ENCODE measurements at regions not wholly inside any gene's neighbourhood (a gene's known extent, or its start where the extent isn't known, plus 50 kb on each side); places are given as distances from the start of the nearest gene placed in this dataset.

DNA sequence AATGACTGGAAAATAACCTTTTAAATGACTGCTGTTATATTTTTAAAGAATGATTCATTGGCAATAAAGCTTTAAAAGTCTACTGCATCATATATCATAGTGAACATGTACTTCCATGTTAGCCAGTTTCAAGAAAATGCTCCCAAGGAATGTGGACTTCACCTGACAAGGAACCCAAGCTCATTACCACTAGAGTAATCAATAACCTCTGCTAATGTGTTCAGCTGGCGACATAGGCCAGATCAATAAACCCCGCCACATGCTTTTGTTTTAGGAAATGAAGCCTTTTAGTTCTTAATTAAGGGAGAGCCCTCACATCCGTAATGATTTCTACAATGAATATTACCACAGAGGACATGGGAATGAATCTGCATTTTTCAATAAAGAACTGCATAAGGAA is 1219.9 kb upstream of the CNTN5 start:
- H2AFZ ChIP-seq (replicated peaks): no peak overlapping the region
- no peak overlapping the region for H3K4me3 ChIP-seq
- H3K27me3 Mint-ChIP-seq (ENCODE audit: insufficient read depth, low read depth): no peaks in the 10 kb centered on the region
- H3K36me3 Mint-ChIP-seq: no peaks in the 10 kb centered on the region
- H3K27me3 ChIP-seq: no peaks in the 10 kb centered on the region
- no peaks in the 10 kb centered on the region for H3F3A ChIP-seq (ENCODE audit: low read depth)
- no peak overlapping the region for H3K4me3 Mint-ChIP-seq
- no peaks in the 10 kb centered on the region for H3K9me3 Mint-ChIP-seq
- H3K4me1 ChIP-seq: no peaks in the 10 kb centered on the region
- H3K36me3 ChIP-seq: no peaks in the 10 kb centered on the region
- H3K4me2 ChIP-seq: no peak overlapping the region
- no peak overlapping the region for H3K27ac Mint-ChIP-seq
- no peak for DNase-seq (ENCODE audit: low spot score)
- no peaks in the 10 kb centered on the region for H3K79me2 ChIP-seq (ENCODE audit: low read depth)
- H3K9me3 ChIP-seq (ENCODE audit: low read depth): no peaks in the 10 kb centered on the region
- TF ChIP-seq EZH2 (IDR thresholded peaks at IDR 0.05) (no peak), EZH2phosphoT487 (IDR thresholded peaks at IDR 0.05) (no peak)
- TF ChIP-seq, protein P1, sequence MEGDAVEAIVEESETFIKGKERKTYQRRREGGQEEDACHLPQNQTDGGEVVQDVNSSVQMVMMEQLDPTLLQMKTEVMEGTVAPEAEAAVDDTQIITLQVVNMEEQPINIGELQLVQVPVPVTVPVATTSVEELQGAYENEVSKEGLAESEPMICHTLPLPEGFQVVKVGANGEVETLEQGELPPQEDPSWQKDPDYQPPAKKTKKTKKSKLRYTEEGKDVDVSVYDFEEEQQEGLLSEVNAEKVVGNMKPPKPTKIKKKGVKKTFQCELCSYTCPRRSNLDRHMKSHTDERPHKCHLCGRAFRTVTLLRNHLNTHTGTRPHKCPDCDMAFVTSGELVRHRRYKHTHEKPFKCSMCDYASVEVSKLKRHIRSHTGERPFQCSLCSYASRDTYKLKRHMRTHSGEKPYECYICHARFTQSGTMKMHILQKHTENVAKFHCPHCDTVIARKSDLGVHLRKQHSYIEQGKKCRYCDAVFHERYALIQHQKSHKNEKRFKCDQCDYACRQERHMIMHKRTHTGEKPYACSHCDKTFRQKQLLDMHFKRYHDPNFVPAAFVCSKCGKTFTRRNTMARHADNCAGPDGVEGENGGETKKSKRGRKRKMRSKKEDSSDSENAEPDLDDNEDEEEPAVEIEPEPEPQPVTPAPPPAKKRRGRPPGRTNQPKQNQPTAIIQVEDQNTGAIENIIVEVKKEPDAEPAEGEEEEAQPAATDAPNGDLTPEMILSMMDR (IDR thresholded peaks at IDR 0.05): no peak
- H3K27ac ChIP-seq: no peak overlapping the region
- no peak overlapping the region for H3K9ac ChIP-seq
- no peaks in the 10 kb centered on the region for H4K20me1 ChIP-seq (ENCODE audit: low read depth)
- no peaks in the 10 kb centered on the region for H3K4me1 Mint-ChIP-seq

DNA sequence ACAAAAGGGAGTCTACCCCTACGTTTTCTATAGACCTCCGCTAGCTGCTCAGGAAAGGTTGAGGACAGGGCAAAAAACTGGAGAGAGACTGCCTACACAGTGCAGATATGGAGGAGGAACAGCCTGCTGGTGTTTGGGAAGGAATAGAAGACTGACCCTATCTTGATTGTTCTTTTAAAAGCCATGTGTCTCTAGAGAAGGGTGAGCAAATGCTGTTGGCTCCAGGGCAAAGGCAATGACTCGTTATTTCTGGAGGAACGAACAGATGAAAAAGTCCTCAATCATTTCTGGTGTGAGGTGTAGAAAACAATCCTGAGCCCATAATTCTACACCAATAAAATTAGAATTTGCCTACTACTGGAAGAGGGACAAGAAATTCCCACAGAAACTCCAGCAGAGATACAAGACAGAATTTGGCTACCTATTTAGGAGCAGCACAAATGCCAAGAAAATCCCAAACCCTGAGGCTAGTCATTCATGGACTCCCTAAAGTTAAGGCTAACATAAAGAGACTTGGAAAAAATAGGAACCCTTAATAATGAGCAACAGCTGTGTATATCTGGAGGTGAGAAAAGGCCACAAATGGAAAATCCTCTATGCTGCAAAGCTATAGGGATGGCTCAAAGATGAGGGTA is 1206.3 kb upstream of the CNTN5 start:
- Histone ChIP-seq H3K27ac (no peak overlapping the region), H3K9me3 (ENCODE audit: low read depth) (no peaks in the 10 kb centered on the region), H3K36me3 (no peaks in the 10 kb centered on the region), H3K4me1 (no peaks in the 10 kb centered on the region), H3F3A (ENCODE audit: low read depth) (no peaks in the 10 kb centered on the region), H3K79me2 (ENCODE audit: low read depth) (no peaks in the 10 kb centered on the region), H3K4me2 (no peak overlapping the region), H3K27me3 (no peaks in the 10 kb centered on the region), H3K9ac (no peak overlapping the region), H2AFZ (replicated peaks) (no peak overlapping the region), H3K4me3 (no peak overlapping the region), H4K20me1 (ENCODE audit: low read depth) (no peaks in the 10 kb centered on the region)
- TF ChIP-seq EZH2phosphoT487 (IDR thresholded peaks at IDR 0.05) (no peak), EZH2 (IDR thresholded peaks at IDR 0.05) (no peak)
- TF ChIP-seq, protein P1 (IDR thresholded peaks at IDR 0.05): no peak
- Mint-ChIP-seq H3K4me3 (no peak overlapping the region), H3K27ac (no peak overlapping the region), H3K36me3 (no peaks in the 10 kb centered on the region), H3K9me3 (no peaks in the 10 kb centered on the region), H3K4me1 (no peaks in the 10 kb centered on the region), H3K27me3 (ENCODE audit: insufficient read depth, low read depth) (peaks cover 3% of the 10 kb centered on the region)
- no peak for DNase-seq (ENCODE audit: low spot score)

DNA sequence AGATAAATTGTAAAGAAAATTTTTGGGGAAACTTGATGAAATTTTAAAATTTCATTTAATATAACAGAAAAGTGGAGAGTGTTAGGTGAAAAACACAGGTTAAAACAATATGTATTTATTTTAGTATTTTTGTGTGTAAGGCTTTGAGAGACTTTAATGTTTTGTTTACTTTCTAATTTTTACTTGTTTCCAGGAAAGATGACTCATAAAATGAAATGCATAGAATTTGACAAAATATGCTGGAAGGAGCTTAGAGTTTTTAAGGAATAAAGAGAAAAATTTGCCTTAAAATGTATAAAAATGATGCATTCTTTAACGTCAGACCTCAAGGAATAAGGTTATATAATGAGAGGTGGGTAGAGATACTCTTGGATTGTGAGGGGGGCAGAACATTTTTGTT is 1205.1 kb upstream of the CNTN5 start:
- H3K4me3 ChIP-seq: no peak overlapping the region
- Mint-ChIP-seq H3K4me1 (no peaks in the 10 kb centered on the region), H3K27ac (no peak overlapping the region), H3K9me3 (no peaks in the 10 kb centered on the region), H3K27me3 (ENCODE audit: insufficient read depth, low read depth) (peaks cover 3% of the 10 kb centered on the region), H3K36me3 (no peaks in the 10 kb centered on the region), H3K4me3 (no peak overlapping the region)
- H3K9me3 ChIP-seq (ENCODE audit: low read depth): no peaks in the 10 kb centered on the region
- no peaks in the 10 kb centered on the region for H4K20me1 ChIP-seq (ENCODE audit: low read depth)
- no peak overlapping the region for H2AFZ ChIP-seq (replicated peaks)
- no peak for TF ChIP-seq EZH2phosphoT487 (IDR thresholded peaks at IDR 0.05)
- TF ChIP-seq EZH2 (IDR thresholded peaks at IDR 0.05): no peak
- TF ChIP-seq, protein P1 (IDR thresholded peaks at IDR 0.05): no peak
- no peak overlapping the region for H3K9ac ChIP-seq
- no peaks in the 10 kb centered on the region for H3K79me2 ChIP-seq (ENCODE audit: low read depth)
- DNase-seq (ENCODE audit: low spot score): no peak
- no peaks in the 10 kb centered on the region for H3F3A ChIP-seq (ENCODE audit: low read depth)
- H3K36me3 ChIP-seq: no peaks in the 10 kb centered on the region
- H3K27ac ChIP-seq: no peak overlapping the region
- no peaks in the 10 kb centered on the region for H3K27me3 ChIP-seq
- H3K4me2 ChIP-seq: no peak overlapping the region
- no peaks in the 10 kb centered on the region for H3K4me1 ChIP-seq
